Brain pericyte (primary cell): ENCODE measurements at regions not wholly inside any gene's neighbourhood (a gene's known extent, or its start where the extent isn't known, plus 50 kb on each side); places are given as distances from the start of the nearest gene placed in this dataset.

Experiments used
- DNase-seq: peaks from one replicate; pipeline ENCODE4 v3.0.0-alpha.2; 2012; ENCODE audit warnings: low read depth, low spot score

- DNase-seq = no peak
Measured at GRCh38 chr1:24987424-24987823, 57.3 kb upstream of the RUNX3 start.

DNA sequence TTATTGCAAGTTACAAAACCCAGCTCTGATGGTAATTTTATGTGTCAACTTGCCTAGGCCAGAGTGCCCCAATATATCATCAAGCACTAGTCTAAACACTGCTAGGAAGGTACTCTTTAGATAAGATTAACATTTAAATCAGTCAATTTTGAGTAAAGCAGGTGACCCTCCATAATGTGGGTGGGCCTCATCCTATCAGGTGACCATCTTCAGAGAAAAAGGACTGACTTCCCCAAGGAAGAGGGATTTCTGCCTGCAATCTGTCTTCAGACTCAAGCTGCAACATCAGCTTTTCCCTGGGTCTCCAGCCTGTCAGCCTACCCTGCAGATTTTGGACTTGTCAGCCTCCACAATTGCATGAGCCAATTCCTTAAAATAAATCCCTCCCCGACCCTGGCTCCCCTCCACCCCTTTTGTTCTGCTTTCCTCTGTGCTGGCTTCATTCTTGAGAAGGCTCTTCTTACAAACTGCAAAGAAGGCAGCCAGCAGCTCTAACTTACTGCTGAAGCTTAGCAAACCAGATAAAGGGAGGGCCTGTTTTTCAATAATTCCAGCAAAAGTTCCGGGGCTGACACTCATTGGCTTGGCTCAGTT lies 56.4 kb upstream of the RUNX3 start:
- DNase-seq = no peak

GRCh38 chr1:24985737-24986136 lies 55.7 kb upstream of the RUNX3 start:
- DNase-seq = no peak

- DNase-seq = no peak
Measured at GRCh38 chr1:24984800-24985522, 54.9 kb upstream of the RUNX3 start.

- no peak for DNase-seq
Measured at GRCh38 chr1:24984300-24984699, 54.2 kb upstream of the RUNX3 start.

GRCh38 chr1:24983006-24983680 lies 53.1 kb upstream of the RUNX3 start:
- no peak for DNase-seq

DNA sequence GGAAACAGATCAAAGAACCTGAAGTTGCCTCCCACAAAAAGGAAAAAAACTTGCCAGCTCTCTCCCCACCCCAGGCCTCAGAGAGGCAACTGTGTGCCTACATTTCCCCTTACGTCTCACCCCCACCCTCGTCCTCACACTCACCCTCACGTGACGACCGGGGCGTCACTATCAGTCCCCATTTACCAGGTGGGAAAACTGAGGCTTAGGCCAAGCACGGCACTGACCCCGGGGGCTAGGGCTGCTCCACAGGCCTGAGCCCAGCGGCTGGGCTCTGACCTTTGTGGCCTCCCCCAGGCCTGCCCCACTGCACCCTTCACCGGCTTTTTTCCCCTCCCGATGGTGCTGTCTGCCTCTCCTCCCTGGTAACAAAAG lies 51.5 kb upstream of the RUNX3 start:
- DNase-seq = no peak

- DNase-seq = no peak
Measured at GRCh38 chr1:24980836-24981630, 51.0 kb upstream of the RUNX3 start.
